Left hindlimb (tissue), 1 donor: ENCODE measurements at regions not wholly inside any gene's neighbourhood (a gene's known extent, or its start where the extent isn't known, plus 50 kb on each side); places are given as distances from the start of the nearest gene placed in this dataset.
"Not testable (repeated sequence)": the region's sequence is repeated elsewhere in the genome, so short reads cannot be mapped to it uniquely, and the experiment has no call there.

ENCODE experiments used
- DNase-seq: peaks from one replicate; pipeline ENCODE4 v3.0.0-alpha.2; 2018

GRCh38 chr1:242811092-242811840, 286.8 kb upstream of the PLD5 start:
- no peak for DNase-seq

GRCh38 chr1:242806324-242806723, 281.8 kb upstream of the PLD5 start:
- DNase-seq: no peak

- not testable (repeated sequence) for DNase-seq
Observed at GRCh38 chr1:242805360-242805759, 280.9 kb upstream of the PLD5 start.

- DNase-seq: no peak
Observed at GRCh38 chr1:242802973-242803372, 278.5 kb upstream of the PLD5 start.

- no peak for DNase-seq
Observed at GRCh38 chr1:242800521-242800920, 276.0 kb upstream of the PLD5 start.

- DNase-seq: no peak
Observed at GRCh38 chr1:242797856-242798255, 273.4 kb upstream of the PLD5 start.

- DNase-seq: no peak
Observed at GRCh38 chr1:242788771-242789170, 264.3 kb upstream of the PLD5 start.

- DNase-seq: no peak
Observed at GRCh38 chr1:242787968-242788367, 263.5 kb upstream of the PLD5 start.

- no peak for DNase-seq
Observed at GRCh38 chr1:242784807-242785206, 260.3 kb upstream of the PLD5 start.

- no peak for DNase-seq
Observed at GRCh38 chr1:242784084-242784483, 259.6 kb upstream of the PLD5 start.

- no peak for DNase-seq
Observed at GRCh38 chr1:242774256-242774655, 249.8 kb upstream of the PLD5 start.

GRCh38 chr1:242770366-242770765, 245.9 kb upstream of the PLD5 start:
- DNase-seq: no peak

GRCh38 chr1:242764161-242764560, 239.7 kb upstream of the PLD5 start:
- no peak for DNase-seq

- DNase-seq: no peak
Observed at GRCh38 chr1:242761556-242761955, 237.1 kb upstream of the PLD5 start.

GRCh38 chr1:242754926-242755325, 230.4 kb upstream of the PLD5 start:
- no peak for DNase-seq

- DNase-seq: no peak
Observed at GRCh38 chr1:242754125-242754524, 229.6 kb upstream of the PLD5 start.

- DNase-seq: no peak
Observed at GRCh38 chr1:242747233-242747632, 222.7 kb upstream of the PLD5 start.

- DNase-seq: no peak
Observed at GRCh38 chr1:242745079-242745478, 220.6 kb upstream of the PLD5 start.

GRCh38 chr1:242743983-242744780, 219.7 kb upstream of the PLD5 start:
- DNase-seq: no peak

- no peak for DNase-seq
Observed at GRCh38 chr1:242738702-242739645, 214.5 kb upstream of the PLD5 start.

GRCh38 chr1:242736611-242737010, 212.1 kb upstream of the PLD5 start:
- no peak for DNase-seq

GRCh38 chr1:242735323-242735722, 210.8 kb upstream of the PLD5 start:
- no peak for DNase-seq

GRCh38 chr1:242731446-242731845, 206.9 kb upstream of the PLD5 start:
- no peak for DNase-seq
